ENCODE measurements at regions not wholly inside any gene's neighbourhood (a gene's known extent, or its start where the extent isn't known, plus 50 kb on each side); places are given as distances from the start of the nearest gene placed in this dataset.
"Not testable (repeated sequence)": the region's sequence is repeated elsewhere in the genome, so short reads cannot be mapped to it uniquely, and the experiment has no call there.

- intact Hi-C loops (cut with micrococcal nuclease); H3K36me3 Mint-ChIP-seq; H3K36me3 ChIP-seq (ENCODE audit: control insufficient read depth in 2 of 3, insufficient read depth in 3 of 3, low read length in 3 of 3); CTCF ChIA-PET; H3K9me3 Mint-ChIP-seq; H3K27ac Mint-ChIP-seq; H3K27me3 Mint-ChIP-seq; H3K4me1 ChIP-seq (ENCODE audit: control insufficient read depth in 2 of 2, insufficient read depth in 2 of 2, low read length in 2 of 2); POLR2A ChIA-PET; H3K4me3 ChIP-seq (ENCODE audit: low read length); H3K27ac ChIP-seq (ENCODE audit: low read depth, low read length); H3K4me3 Mint-ChIP-seq; H3K27me3 ChIP-seq (ENCODE audit: control insufficient read depth in 2 of 2, insufficient read depth in 2 of 2, low read length in 2 of 2); H3K9me3 ChIP-seq (ENCODE audit: control insufficient read depth in 2 of 3, low read length in 3 of 3); ATAC-seq; H3K4me1 Mint-ChIP-seq: not testable (repeated sequence)
- peak in 2 of 9 donors; percentile 6 to 18 for DNase-seq
These were observed 299.1 kb upstream of the ZNF658 start for GRCh38 chr9:66601472-66601871.

GRCh38 chr9:66631521-66632046 lies 268.9 kb upstream of the ZNF658 start:
- H3K4me1 Mint-ChIP-seq; H3K36me3 ChIP-seq (ENCODE audit: control insufficient read depth in 2 of 3, insufficient read depth in 3 of 3, low read length in 3 of 3); H3K27me3 Mint-ChIP-seq; H3K4me3 Mint-ChIP-seq; intact Hi-C loops (cut with micrococcal nuclease); H3K9me3 ChIP-seq (ENCODE audit: control insufficient read depth in 2 of 3, low read length in 3 of 3); H3K36me3 Mint-ChIP-seq; H3K9me3 Mint-ChIP-seq; H3K27ac ChIP-seq (ENCODE audit: low read depth, low read length); H3K27me3 ChIP-seq (ENCODE audit: control insufficient read depth in 2 of 2, insufficient read depth in 2 of 2, low read length in 2 of 2); ATAC-seq; DNase-seq; H3K4me3 ChIP-seq (ENCODE audit: low read length); H3K27ac Mint-ChIP-seq; H3K4me1 ChIP-seq (ENCODE audit: control insufficient read depth in 2 of 2, insufficient read depth in 2 of 2, low read length in 2 of 2); CTCF ChIA-PET; POLR2A ChIA-PET: not testable (repeated sequence)

- H3K4me1 Mint-ChIP-seq; H3K27me3 Mint-ChIP-seq; H3K4me1 ChIP-seq (ENCODE audit: control insufficient read depth in 2 of 2, insufficient read depth in 2 of 2, low read length in 2 of 2); POLR2A ChIA-PET; H3K36me3 Mint-ChIP-seq; H3K4me3 ChIP-seq (ENCODE audit: low read length); H3K27ac Mint-ChIP-seq; H3K9me3 Mint-ChIP-seq; H3K27ac ChIP-seq (ENCODE audit: low read depth, low read length); H3K36me3 ChIP-seq (ENCODE audit: control insufficient read depth in 2 of 3, insufficient read depth in 3 of 3, low read length in 3 of 3); ATAC-seq; H3K27me3 ChIP-seq (ENCODE audit: control insufficient read depth in 2 of 2, insufficient read depth in 2 of 2, low read length in 2 of 2); H3K9me3 ChIP-seq (ENCODE audit: control insufficient read depth in 2 of 3, low read length in 3 of 3); H3K4me3 Mint-ChIP-seq; intact Hi-C loops (cut with micrococcal nuclease); DNase-seq; CTCF ChIA-PET: not testable (repeated sequence)
These were observed 252.8 kb upstream of the ZNF658 start for GRCh38 chr9:66647675-66648074.

- H3K27ac Mint-ChIP-seq; POLR2A ChIA-PET; H3K27ac ChIP-seq (ENCODE audit: low read depth, low read length); H3K27me3 ChIP-seq (ENCODE audit: control insufficient read depth in 2 of 2, insufficient read depth in 2 of 2, low read length in 2 of 2); CTCF ChIA-PET; H3K9me3 ChIP-seq (ENCODE audit: control insufficient read depth in 2 of 3, low read length in 3 of 3); DNase-seq; H3K4me3 ChIP-seq (ENCODE audit: low read length); H3K36me3 Mint-ChIP-seq; intact Hi-C loops (cut with micrococcal nuclease); H3K4me1 ChIP-seq (ENCODE audit: control insufficient read depth in 2 of 2, insufficient read depth in 2 of 2, low read length in 2 of 2); H3K4me3 Mint-ChIP-seq; H3K9me3 Mint-ChIP-seq; ATAC-seq; H3K4me1 Mint-ChIP-seq; H3K27me3 Mint-ChIP-seq; H3K36me3 ChIP-seq (ENCODE audit: control insufficient read depth in 2 of 3, insufficient read depth in 3 of 3, low read length in 3 of 3): not testable (repeated sequence)
These were observed 210.3 kb upstream of the ZNF658 start for GRCh38 chr9:66690242-66690641.

- H3K27me3 Mint-ChIP-seq; H3K36me3 Mint-ChIP-seq; POLR2A ChIA-PET; H3K27me3 ChIP-seq (ENCODE audit: control insufficient read depth in 2 of 2, insufficient read depth in 2 of 2, low read length in 2 of 2); H3K4me1 Mint-ChIP-seq; H3K9me3 Mint-ChIP-seq; H3K4me1 ChIP-seq (ENCODE audit: control insufficient read depth in 2 of 2, insufficient read depth in 2 of 2, low read length in 2 of 2); intact Hi-C loops (cut with micrococcal nuclease); H3K4me3 Mint-ChIP-seq; H3K27ac ChIP-seq (ENCODE audit: low read depth, low read length); H3K4me3 ChIP-seq (ENCODE audit: low read length); H3K9me3 ChIP-seq (ENCODE audit: control insufficient read depth in 2 of 3, low read length in 3 of 3); H3K27ac Mint-ChIP-seq; CTCF ChIA-PET; H3K36me3 ChIP-seq (ENCODE audit: control insufficient read depth in 2 of 3, insufficient read depth in 3 of 3, low read length in 3 of 3): not testable (repeated sequence)
- ATAC-seq (peak; percentile 80), DNase-seq (peak in 3 of 9 donors; percentile 2 to 4 (median 2))
These were observed 204.8 kb upstream of the ZNF658 start for GRCh38 chr9:66695561-66696240.

GRCh38 chr9:66697343-66698065 lies 203.0 kb upstream of the ZNF658 start:
- CTCF ChIA-PET; H3K36me3 Mint-ChIP-seq; H3K36me3 ChIP-seq (ENCODE audit: control insufficient read depth in 2 of 3, insufficient read depth in 3 of 3, low read length in 3 of 3); H3K27me3 Mint-ChIP-seq; H3K27me3 ChIP-seq (ENCODE audit: control insufficient read depth in 2 of 2, insufficient read depth in 2 of 2, low read length in 2 of 2); intact Hi-C loops (cut with micrococcal nuclease); POLR2A ChIA-PET; DNase-seq; H3K4me3 Mint-ChIP-seq; H3K4me1 Mint-ChIP-seq; H3K27ac ChIP-seq (ENCODE audit: low read depth, low read length); H3K9me3 Mint-ChIP-seq; H3K9me3 ChIP-seq (ENCODE audit: control insufficient read depth in 2 of 3, low read length in 3 of 3); H3K27ac Mint-ChIP-seq; H3K4me3 ChIP-seq (ENCODE audit: low read length); H3K4me1 ChIP-seq (ENCODE audit: control insufficient read depth in 2 of 2, insufficient read depth in 2 of 2, low read length in 2 of 2): not testable (repeated sequence)
- peak; percentile 24 for ATAC-seq

- CTCF ChIA-PET; H3K4me1 ChIP-seq (ENCODE audit: control insufficient read depth in 2 of 2, insufficient read depth in 2 of 2, low read length in 2 of 2); H3K27me3 ChIP-seq (ENCODE audit: control insufficient read depth in 2 of 2, insufficient read depth in 2 of 2, low read length in 2 of 2); H3K4me3 ChIP-seq (ENCODE audit: low read length); POLR2A ChIA-PET; H3K27me3 Mint-ChIP-seq; H3K9me3 ChIP-seq (ENCODE audit: control insufficient read depth in 2 of 3, low read length in 3 of 3); intact Hi-C loops (cut with micrococcal nuclease); H3K36me3 ChIP-seq (ENCODE audit: control insufficient read depth in 2 of 3, insufficient read depth in 3 of 3, low read length in 3 of 3); H3K9me3 Mint-ChIP-seq; H3K27ac Mint-ChIP-seq; H3K4me3 Mint-ChIP-seq; H3K27ac ChIP-seq (ENCODE audit: low read depth, low read length); DNase-seq; H3K36me3 Mint-ChIP-seq; H3K4me1 Mint-ChIP-seq: not testable (repeated sequence)
- peak; percentile 7 for ATAC-seq
These were observed 202.5 kb upstream of the ZNF658 start for GRCh38 chr9:66698066-66698455.

Data from naive thymus-derived CD4-positive, alpha-beta T cell (primary cell).